ENCODE measurements at regions not wholly inside any gene's neighbourhood (a gene's known extent, or its start where the extent isn't known, plus 50 kb on each side); places are given as distances from the start of the nearest gene placed in this dataset.
"Not testable (repeated sequence)": the region's sequence is repeated elsewhere in the genome, so short reads cannot be mapped to it uniquely, and the experiment has no call there.

GRCh38 chr2:57443973-57444521 lies 602.6 kb upstream of the VRK2 start:
- DNase-seq, result peak; percentile 39

DNA sequence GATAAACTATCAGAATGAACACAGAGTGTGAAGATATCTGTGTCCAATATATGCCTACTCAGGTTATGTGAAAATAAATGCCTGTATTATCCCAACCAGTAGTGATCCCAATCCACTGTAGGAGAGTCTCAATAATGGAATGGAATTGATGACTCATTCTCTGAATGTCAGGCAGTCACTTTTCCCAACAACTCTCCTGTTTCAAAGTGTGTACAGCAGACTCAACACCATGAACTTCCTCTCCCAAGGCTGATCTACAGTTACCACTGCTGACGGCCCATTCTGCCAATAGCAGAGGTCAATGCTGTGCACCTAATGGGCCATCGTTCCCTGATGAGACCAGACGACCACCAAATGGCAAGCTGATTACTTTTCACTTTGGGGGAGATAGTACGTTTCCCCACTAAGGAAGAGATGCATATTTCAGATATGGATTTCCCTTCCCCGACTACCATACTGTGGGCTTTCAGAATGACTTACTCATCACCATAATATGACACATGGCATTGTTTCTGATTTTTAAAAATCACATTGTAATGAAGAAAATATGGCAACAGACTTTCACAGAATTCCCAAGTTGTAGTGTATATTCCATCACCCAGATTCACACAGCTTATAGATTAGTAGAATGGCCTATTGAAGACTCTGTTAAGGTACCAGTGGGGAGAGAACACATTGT lies 601.7 kb upstream of the VRK2 start:
- DNase-seq, result peak; percentile 18

DNA sequence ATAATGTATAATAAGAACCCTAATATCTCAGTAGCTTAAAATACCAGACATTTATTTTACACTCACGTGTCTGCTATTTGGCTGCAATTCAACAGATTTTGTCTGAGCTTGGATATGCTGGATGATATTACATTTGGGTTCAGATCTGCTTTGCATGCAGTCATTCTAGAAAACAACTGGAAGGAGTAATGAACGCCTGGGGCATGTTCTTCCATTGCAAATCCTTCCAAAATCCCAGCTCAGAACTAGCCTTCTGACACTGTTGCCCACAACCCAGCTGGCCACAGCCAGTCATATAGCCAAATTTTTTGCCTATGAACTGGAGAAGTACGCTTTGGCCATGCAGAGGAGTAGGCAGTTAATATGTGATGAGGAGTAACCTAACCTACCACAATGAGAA lies 597.8 kb upstream of the VRK2 start:
- no peak for DNase-seq

GRCh38 chr2:57450170-57450569 lies 596.4 kb upstream of the VRK2 start:
- no peak for DNase-seq

GRCh38 chr2:57452634-57453033 lies 594.0 kb upstream of the VRK2 start:
- no peak for DNase-seq

GRCh38 chr2:57453945-57454344 lies 592.7 kb upstream of the VRK2 start:
- DNase-seq, result no peak

- no peak for DNase-seq
Observed at GRCh38 chr2:57460396-57461276, 586.0 kb upstream of the VRK2 start.

GRCh38 chr2:57461624-57462023 lies 585.0 kb upstream of the VRK2 start:
- DNase-seq, result no peak

GRCh38 chr2:57465067-57465466 lies 581.5 kb upstream of the VRK2 start:
- no peak for DNase-seq

DNA sequence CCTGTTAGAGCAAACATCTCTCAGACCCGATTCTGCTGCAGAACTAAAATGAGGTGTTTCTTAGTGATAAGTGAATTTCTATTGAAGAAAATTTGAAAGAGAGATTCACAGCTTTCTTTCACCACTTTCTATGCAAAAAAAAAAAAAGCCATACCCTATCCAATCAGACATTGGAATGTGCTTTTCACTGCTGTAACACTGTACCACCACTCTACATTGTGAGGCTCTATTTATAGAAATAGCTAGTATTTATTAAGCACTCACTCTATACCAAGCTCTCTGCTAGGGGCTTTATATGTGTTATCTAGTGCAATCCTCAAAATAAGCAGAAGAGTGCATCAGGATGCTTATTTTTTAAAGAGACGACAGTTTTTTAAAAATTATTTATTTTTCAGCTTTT lies 580.6 kb upstream of the VRK2 start:
- no peak for DNase-seq

- no peak for DNase-seq
Observed at GRCh38 chr2:57475391-57475790, 571.2 kb upstream of the VRK2 start.

DNA sequence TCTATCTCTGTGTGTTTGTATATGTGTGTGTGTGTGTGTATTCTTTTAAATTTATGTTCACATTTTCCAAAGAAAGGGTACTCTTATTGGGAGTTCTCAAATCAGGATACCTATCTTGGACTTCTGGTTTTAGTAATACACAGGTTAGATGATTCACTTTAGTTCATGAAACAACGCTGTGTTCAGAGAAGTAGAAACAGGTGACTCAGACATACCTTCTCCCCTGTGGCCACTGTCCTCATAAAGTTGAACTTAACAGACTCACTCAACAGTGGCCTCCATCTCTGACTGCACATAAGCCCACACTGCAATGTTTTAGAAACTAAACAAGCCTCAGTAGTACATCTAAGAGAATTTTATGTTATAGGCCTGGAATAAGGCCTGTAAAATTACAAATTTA lies 566.6 kb upstream of the VRK2 start:
- no peak for DNase-seq

GRCh38 chr2:57488061-57488460 lies 558.5 kb upstream of the VRK2 start:
- DNase-seq, result no peak

- peak; percentile 0 for DNase-seq
Observed at GRCh38 chr2:57490741-57491140, 555.9 kb upstream of the VRK2 start.

- DNase-seq, result no peak
Observed at GRCh38 chr2:57491213-57491612, 555.4 kb upstream of the VRK2 start.

GRCh38 chr2:57493966-57494365 lies 552.6 kb upstream of the VRK2 start:
- DNase-seq, result not testable (repeated sequence)

- DNase-seq, result peak; percentile 49
Observed at GRCh38 chr2:57497489-57498096, 549.0 kb upstream of the VRK2 start.

DNA sequence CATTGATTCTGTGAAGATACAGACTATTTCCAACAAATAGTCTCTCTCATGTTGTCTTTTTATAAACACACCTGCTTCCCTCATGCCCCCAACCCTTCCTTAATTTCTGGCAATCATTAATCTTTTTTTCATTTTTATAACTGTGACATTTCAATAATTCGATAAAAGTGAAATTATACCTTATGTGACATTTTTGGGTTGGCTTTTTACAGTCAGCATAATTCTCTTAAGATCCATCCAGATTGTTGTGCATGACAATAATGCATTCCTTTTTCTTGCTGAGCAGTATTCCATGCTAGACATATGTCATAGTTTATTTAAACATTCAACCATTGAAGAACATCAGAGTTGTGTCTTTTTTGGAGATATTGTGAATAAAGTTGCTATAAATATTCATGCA lies 541.8 kb upstream of the VRK2 start:
- no peak for DNase-seq

DNA sequence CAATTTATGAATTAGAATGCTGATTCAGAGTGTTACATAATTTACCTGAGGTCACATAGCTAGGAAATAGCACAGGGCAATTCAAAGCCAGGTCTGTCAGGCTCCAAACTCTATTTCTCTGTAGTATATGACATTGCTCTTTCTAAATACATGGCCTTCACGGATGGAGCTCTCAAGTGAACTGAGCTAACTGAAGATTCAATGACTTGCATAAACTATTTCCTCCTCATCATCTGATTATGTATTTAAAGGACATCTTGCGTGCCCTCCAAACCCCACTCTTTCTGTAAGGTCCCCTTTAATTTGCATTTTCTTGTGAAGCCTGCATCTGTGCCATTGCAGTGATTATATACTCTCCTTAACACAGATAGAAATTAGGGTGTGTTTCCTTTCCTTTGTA lies 537.4 kb upstream of the VRK2 start:
- no peak for DNase-seq

- DNase-seq, result no peak
Observed at GRCh38 chr2:57510704-57511103, 535.9 kb upstream of the VRK2 start.

- DNase-seq, result no peak
Observed at GRCh38 chr2:57515366-57515765, 531.2 kb upstream of the VRK2 start.

GRCh38 chr2:57516698-57517340 lies 529.8 kb upstream of the VRK2 start:
- DNase-seq, result peak; percentile 31

DNA sequence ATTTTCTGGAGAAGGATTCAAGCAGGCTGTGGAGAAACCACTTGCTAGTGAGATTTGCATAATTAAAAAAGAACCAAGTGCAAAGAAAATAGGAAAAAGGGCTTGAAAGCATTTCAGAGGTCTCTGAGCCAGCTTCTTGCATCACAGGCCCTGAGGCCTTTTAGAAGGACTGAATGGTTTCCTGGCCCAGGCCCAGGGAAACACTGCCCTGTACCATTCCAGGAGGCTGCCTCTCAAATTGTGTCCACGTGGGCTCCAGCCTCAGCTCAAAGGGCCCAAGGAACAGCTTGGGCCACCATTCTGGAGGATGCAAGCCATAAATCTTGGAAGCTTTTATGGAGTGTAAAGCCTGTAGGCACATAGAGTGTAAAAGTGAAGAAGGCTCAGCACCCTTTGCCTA lies 523.3 kb upstream of the VRK2 start:
- DNase-seq, result no peak
